ENCODE measurements at regions not wholly inside any gene's neighbourhood (a gene's known extent, or its start where the extent isn't known, plus 50 kb on each side); places are given as distances from the start of the nearest gene placed in this dataset.

GRCh38 chr15:92839696-92840095 lies 60.4 kb upstream of the CHD2 start:
- H3K27me3 ChIP-seq (ENCODE audit: control insufficient read depth, insufficient read depth, low read length, poor library complexity, severe bottlenecking): no peaks in the 10 kb centered on the region
- H3K4me1 Mint-ChIP-seq: peaks cover 2% of the 10 kb centered on the region
- H3K9me3 ChIP-seq (ENCODE audit: control insufficient read depth, low read length): no peaks in the 10 kb centered on the region
- H3K27me3 Mint-ChIP-seq (ENCODE audit: insufficient read depth): no peaks in the 10 kb centered on the region
- H3K27ac Mint-ChIP-seq: no peak overlapping the region
- DNase-seq: no peak
- H3K4me3 ChIP-seq (ENCODE audit: low read length): no peak overlapping the region
- H3K27ac ChIP-seq (ENCODE audit: low read depth, low read length): no peak overlapping the region
- TF ChIP-seq CTCF (conservative IDR thresholded peaks at IDR 0.05): no peak
- 62 to 87% methylated on average over 3 to 5 of the region's 5 CpGs for WGBS, 2 experiments (ENCODE audit: insufficient coverage in 1 of 2, insufficient read length in 1 of 2)
- no peak overlapping the region for H3K4me3 Mint-ChIP-seq
- H3K9ac ChIP-seq (ENCODE audit: extremely low read depth, low read length, poor library complexity, severe bottlenecking): no peak overlapping the region
- H3K9me3 Mint-ChIP-seq: no peaks in the 10 kb centered on the region
- H3K36me3 Mint-ChIP-seq (ENCODE audit: low read depth): no peaks in the 10 kb centered on the region
- H3K4me1 ChIP-seq (ENCODE audit: control insufficient read depth, insufficient read depth, low read length): no peaks in the 10 kb centered on the region
- H3K36me3 ChIP-seq (ENCODE audit: control insufficient read depth, insufficient read depth, low read length): no peaks in the 10 kb centered on the region

GRCh38 chr15:92840149-92840548 lies 60.0 kb upstream of the CHD2 start:
- H3K4me1 Mint-ChIP-seq: peaks cover 6% of the 10 kb centered on the region
- TF ChIP-seq CTCF (conservative IDR thresholded peaks at IDR 0.05): no peak
- Histone ChIP-seq H3K9me3 (ENCODE audit: control insufficient read depth, low read length) (no peaks in the 10 kb centered on the region), H3K27ac (ENCODE audit: low read depth, low read length) (no peak overlapping the region), H3K36me3 (ENCODE audit: control insufficient read depth, insufficient read depth, low read length) (no peaks in the 10 kb centered on the region), H3K4me1 (ENCODE audit: control insufficient read depth, insufficient read depth, low read length) (no peaks in the 10 kb centered on the region), H3K4me3 (ENCODE audit: low read length) (no peak overlapping the region), H3K27me3 (ENCODE audit: control insufficient read depth, insufficient read depth, low read length, poor library complexity, severe bottlenecking) (no peaks in the 10 kb centered on the region), H3K9ac (ENCODE audit: extremely low read depth, low read length, poor library complexity, severe bottlenecking) (no peak overlapping the region)
- no peak overlapping the region for H3K4me3 Mint-ChIP-seq
- H3K27me3 Mint-ChIP-seq (ENCODE audit: insufficient read depth): no peaks in the 10 kb centered on the region
- H3K9me3 Mint-ChIP-seq: no peaks in the 10 kb centered on the region
- no peak for DNase-seq
- no peak overlapping the region for H3K27ac Mint-ChIP-seq
- H3K36me3 Mint-ChIP-seq (ENCODE audit: low read depth): no peaks in the 10 kb centered on the region
- 95 to 100% methylated on average over 1 to 3 of the region's 3 CpGs for WGBS, 2 experiments (ENCODE audit: insufficient coverage in 1 of 2, insufficient read length in 1 of 2)

- TF ChIP-seq CTCF (conservative IDR thresholded peaks at IDR 0.05): no peak
- H3K9ac ChIP-seq (ENCODE audit: extremely low read depth, low read length, poor library complexity, severe bottlenecking): no peak overlapping the region
- WGBS, 2 experiments (ENCODE audit: insufficient coverage in 1 of 2, insufficient read length in 1 of 2): 92 to 98% methylated on average over 7 to 8 of the region's 8 CpGs
- H3K9me3 Mint-ChIP-seq: no peaks in the 10 kb centered on the region
- no peak overlapping the region for H3K4me3 Mint-ChIP-seq
- H3K27me3 ChIP-seq (ENCODE audit: control insufficient read depth, insufficient read depth, low read length, poor library complexity, severe bottlenecking): no peaks in the 10 kb centered on the region
- H3K4me1 ChIP-seq (ENCODE audit: control insufficient read depth, insufficient read depth, low read length): peaks cover 4% of the 10 kb centered on the region
- no peaks in the 10 kb centered on the region for H3K36me3 ChIP-seq (ENCODE audit: control insufficient read depth, insufficient read depth, low read length)
- no peaks in the 10 kb centered on the region for H3K27me3 Mint-ChIP-seq (ENCODE audit: insufficient read depth)
- no peak overlapping the region for H3K4me3 ChIP-seq (ENCODE audit: low read length)
- H3K4me1 Mint-ChIP-seq: peaks cover 12% of the 10 kb centered on the region
- no peak for DNase-seq
- no peaks in the 10 kb centered on the region for H3K9me3 ChIP-seq (ENCODE audit: control insufficient read depth, low read length)
- no peak overlapping the region for H3K27ac Mint-ChIP-seq
- H3K36me3 Mint-ChIP-seq (ENCODE audit: low read depth): no peaks in the 10 kb centered on the region
- no peak overlapping the region for H3K27ac ChIP-seq (ENCODE audit: low read depth, low read length)
Observed at GRCh38 chr15:92843326-92843725, 56.8 kb upstream of the CHD2 start.

Measured in endodermal cell (in vitro differentiated cells).